ENCODE measurements at regions not wholly inside any gene's neighbourhood (a gene's known extent, or its start where the extent isn't known, plus 50 kb on each side); places are given as distances from the start of the nearest gene placed in this dataset.

DNA sequence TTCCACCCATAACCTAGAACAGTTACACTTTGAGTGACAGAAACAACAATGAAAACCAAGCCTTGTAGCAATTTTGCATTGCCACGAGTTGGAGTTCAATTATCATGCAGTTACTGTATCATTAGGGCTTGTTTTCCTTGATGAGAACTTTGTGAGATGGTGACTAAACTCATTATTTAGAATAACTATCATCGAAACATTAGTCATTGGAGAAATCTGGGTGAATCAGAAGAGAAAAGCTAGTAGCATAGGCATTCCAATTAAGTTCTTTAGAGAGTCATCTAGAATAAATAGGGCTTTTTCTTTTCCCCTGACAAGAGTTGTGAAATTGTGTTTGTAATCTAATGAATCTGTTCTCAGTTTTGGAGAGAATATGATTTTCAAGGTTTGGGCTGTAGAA, 122.8 kb upstream of the DOCK10 start:
- no peak for TF ChIP-seq POLR2AphosphoS5 (IDR thresholded peaks at IDR 0.05; ENCODE audit: low read depth)
- TF ChIP-seq, protein P1, sequence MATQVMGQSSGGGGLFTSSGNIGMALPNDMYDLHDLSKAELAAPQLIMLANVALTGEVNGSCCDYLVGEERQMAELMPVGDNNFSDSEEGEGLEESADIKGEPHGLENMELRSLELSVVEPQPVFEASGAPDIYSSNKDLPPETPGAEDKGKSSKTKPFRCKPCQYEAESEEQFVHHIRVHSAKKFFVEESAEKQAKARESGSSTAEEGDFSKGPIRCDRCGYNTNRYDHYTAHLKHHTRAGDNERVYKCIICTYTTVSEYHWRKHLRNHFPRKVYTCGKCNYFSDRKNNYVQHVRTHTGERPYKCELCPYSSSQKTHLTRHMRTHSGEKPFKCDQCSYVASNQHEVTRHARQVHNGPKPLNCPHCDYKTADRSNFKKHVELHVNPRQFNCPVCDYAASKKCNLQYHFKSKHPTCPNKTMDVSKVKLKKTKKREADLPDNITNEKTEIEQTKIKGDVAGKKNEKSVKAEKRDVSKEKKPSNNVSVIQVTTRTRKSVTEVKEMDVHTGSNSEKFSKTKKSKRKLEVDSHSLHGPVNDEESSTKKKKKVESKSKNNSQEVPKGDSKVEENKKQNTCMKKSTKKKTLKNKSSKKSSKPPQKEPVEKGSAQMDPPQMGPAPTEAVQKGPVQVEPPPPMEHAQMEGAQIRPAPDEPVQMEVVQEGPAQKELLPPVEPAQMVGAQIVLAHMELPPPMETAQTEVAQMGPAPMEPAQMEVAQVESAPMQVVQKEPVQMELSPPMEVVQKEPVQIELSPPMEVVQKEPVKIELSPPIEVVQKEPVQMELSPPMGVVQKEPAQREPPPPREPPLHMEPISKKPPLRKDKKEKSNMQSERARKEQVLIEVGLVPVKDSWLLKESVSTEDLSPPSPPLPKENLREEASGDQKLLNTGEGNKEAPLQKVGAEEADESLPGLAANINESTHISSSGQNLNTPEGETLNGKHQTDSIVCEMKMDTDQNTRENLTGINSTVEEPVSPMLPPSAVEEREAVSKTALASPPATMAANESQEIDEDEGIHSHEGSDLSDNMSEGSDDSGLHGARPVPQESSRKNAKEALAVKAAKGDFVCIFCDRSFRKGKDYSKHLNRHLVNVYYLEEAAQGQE (IDR thresholded peaks at IDR 0.05; ENCODE audit: insufficient replicate concordance, low read depth), result no peak
- TF ChIP-seq, protein P2, sequence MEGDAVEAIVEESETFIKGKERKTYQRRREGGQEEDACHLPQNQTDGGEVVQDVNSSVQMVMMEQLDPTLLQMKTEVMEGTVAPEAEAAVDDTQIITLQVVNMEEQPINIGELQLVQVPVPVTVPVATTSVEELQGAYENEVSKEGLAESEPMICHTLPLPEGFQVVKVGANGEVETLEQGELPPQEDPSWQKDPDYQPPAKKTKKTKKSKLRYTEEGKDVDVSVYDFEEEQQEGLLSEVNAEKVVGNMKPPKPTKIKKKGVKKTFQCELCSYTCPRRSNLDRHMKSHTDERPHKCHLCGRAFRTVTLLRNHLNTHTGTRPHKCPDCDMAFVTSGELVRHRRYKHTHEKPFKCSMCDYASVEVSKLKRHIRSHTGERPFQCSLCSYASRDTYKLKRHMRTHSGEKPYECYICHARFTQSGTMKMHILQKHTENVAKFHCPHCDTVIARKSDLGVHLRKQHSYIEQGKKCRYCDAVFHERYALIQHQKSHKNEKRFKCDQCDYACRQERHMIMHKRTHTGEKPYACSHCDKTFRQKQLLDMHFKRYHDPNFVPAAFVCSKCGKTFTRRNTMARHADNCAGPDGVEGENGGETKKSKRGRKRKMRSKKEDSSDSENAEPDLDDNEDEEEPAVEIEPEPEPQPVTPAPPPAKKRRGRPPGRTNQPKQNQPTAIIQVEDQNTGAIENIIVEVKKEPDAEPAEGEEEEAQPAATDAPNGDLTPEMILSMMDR (IDR thresholded peaks at IDR 0.05; ENCODE audit: insufficient read depth, low read length), result no peak
